Endothelial cell of umbilical vein (primary cell): ENCODE measurements at regions not wholly inside any gene's neighbourhood (a gene's known extent, or its start where the extent isn't known, plus 50 kb on each side); places are given as distances from the start of the nearest gene placed in this dataset.

Experiments
- BruUV-seq: library from RNA; stranded (reverse); fragments of 400-500 nt; replicated peaks from 2 replicates; lab custom pipeline; 2021; lab: Mats Ljungman, UMichigan
- CTCF ChIA-PET: fragments of 300-600, 350-600 bp; sonication (Branson Sonifier 250); formaldehyde crosslinking; loops from one replicate; lab custom pipeline; 2021; ENCODE audit warnings: antibody characterized with exemption, inconsistent platforms; lab: Charles Lee
- POLR2A ChIA-PET: fragments of 300-600, 350-600 bp; sonication (Branson Sonifier 250); formaldehyde crosslinking; loops from one replicate; lab custom pipeline; 2021; ENCODE audit warnings: antibody characterized with exemption, inconsistent platforms; lab: Charles Lee
- DNase-seq: peaks from one replicate; pipeline ENCODE4 v3.0.0-alpha.2; 2011; ENCODE audit warnings: low read depth, low spot score
- FAIRE-seq: peaks from 2 replicates; lab custom pipeline; 2011; peaks lifted over from hg19 to GRCh38; lab: Jason Lieb, UNC
- H2AFZ ChIP-seq: 2 replicates; pipeline ENCODE4 v1.6.0; 2012; ENCODE audit warnings: low read depth, low read length, control low read depth, inconsistent platforms
- H3K27ac ChIP-seq: 2 replicates; pipeline ENCODE4 v1.5.1; 2011; ENCODE audit warnings: low read depth, mild to moderate bottlenecking, control low read depth, low read length, moderate library complexity; ENCODE audit not compliant: insufficient read depth
- H3K27me3 ChIP-seq, 2 experiments: 2 replicates each; pipeline versions ENCODE4 v1.6.0 to v1.6.1; 2011; ENCODE audit warnings: low read length in 2 of 2, mixed read lengths in 1 of 2; ENCODE audit not compliant: control insufficient read depth in 2 of 2, insufficient read depth in 2 of 2
- H3K36me3 ChIP-seq, 2 experiments: 2 replicates in 1 of 2; 3 replicates in 1 of 2; pipeline ENCODE4 v1.5.1; 2011; ENCODE audit warnings: low read length in 2 of 2, mild to moderate bottlenecking in 1 of 2, moderate library complexity in 1 of 2; ENCODE audit not compliant: control insufficient read depth in 2 of 2, insufficient read depth in 2 of 2; ENCODE audit errors: extremely low read depth in 1 of 2
- H3K4me1 ChIP-seq: 3 replicates; pipeline ENCODE4 v1.5.1; 2011; ENCODE audit warnings: mild to moderate bottlenecking, low read length; ENCODE audit not compliant: control insufficient read depth, insufficient read depth; ENCODE audit errors: extremely low read depth
- H3K4me2 ChIP-seq: 2 replicates; pipeline ENCODE4 v1.6.1; 2011; ENCODE audit warnings: low read length, control low read depth, mixed read lengths; ENCODE audit not compliant: insufficient read depth
- H3K4me3 ChIP-seq, 3 experiments: fragments of 200-600 bp in 1 of 3; sonication (generic), shearing (Covaris generic) in 1 of 3; replicated peaks in 1 of 3; 2 replicates each; pipeline ENCODE4 v1.5.1; 2011 to 2016; ENCODE audit warnings: control low read depth in 3 of 3, low read length in 3 of 3, mild to moderate bottlenecking in 2 of 3, inconsistent platforms in 1 of 3, low read depth in 1 of 3, moderate library complexity in 1 of 3; ENCODE audit not compliant: insufficient read depth in 1 of 3
- H3K79me2 ChIP-seq: 2 replicates; pipeline ENCODE4 v1.6.0; 2012; ENCODE audit warnings: low read length, inconsistent platforms; ENCODE audit not compliant: control insufficient read depth, insufficient read depth
- H3K9ac ChIP-seq: replicated peaks from 2 replicates; pipeline ENCODE3; 2011; ENCODE audit warnings: low read length, control low read depth; ENCODE audit not compliant: insufficient read depth; ENCODE audit errors: extremely low read depth
- H3K9me1 ChIP-seq: replicated peaks from 3 replicates; pipeline ENCODE4 v1.6.0; 2011; ENCODE audit warnings: mild to moderate bottlenecking, low read length; ENCODE audit not compliant: control insufficient read depth, insufficient read depth; ENCODE audit errors: extremely low read depth
- H3K9me3 ChIP-seq: replicated peaks from 2 replicates; pipeline ENCODE4 v1.5.1; 2012; ENCODE audit warnings: low read length, inconsistent platforms; ENCODE audit not compliant: control insufficient read depth, insufficient read depth
- H4K20me1 ChIP-seq: replicated peaks from 2 replicates; pipeline ENCODE3; 2011; ENCODE audit warnings: mild to moderate bottlenecking, low read length; ENCODE audit not compliant: control insufficient read depth, insufficient read depth; ENCODE audit errors: extremely low read depth
- CTCF ChIP-seq, 2 donors: IDR thresholded peaks; 1 replicate in 1 of 2; 2 replicates in 1 of 2; pipeline ENCODE4 v1.5.1; 2011; ENCODE audit warnings: low read length in 2 of 2, mild to moderate bottlenecking in 2 of 2, moderate library complexity in 2 of 2, control low read depth in 1 of 2, inconsistent platforms in 1 of 2, low read depth in 1 of 2; ENCODE audit not compliant: insufficient read depth in 1 of 2; ENCODE audit errors: extremely low read depth in 1 of 2
- EZH2 ChIP-seq: IDR thresholded peaks from 2 replicates; pipeline ENCODE4 v1.6.1; 2012; ENCODE audit warnings: borderline replicate concordance, low read depth, mild to moderate bottlenecking, moderate library complexity, low read length, inconsistent platforms; ENCODE audit not compliant: severe bottlenecking
- FOS ChIP-seq: IDR thresholded peaks from 2 replicates; pipeline ENCODE4 v1.6.1; 2011; ENCODE audit warnings: mild to moderate bottlenecking, low read length, moderate library complexity, borderline replicate concordance; ENCODE audit not compliant: insufficient read depth
- GATA2 ChIP-seq: IDR thresholded peaks from 2 replicates; pipeline ENCODE4 v1.7.0; 2011; ENCODE audit warnings: low read depth, mild to moderate bottlenecking, moderate library complexity, mixed read lengths, low read length; ENCODE audit not compliant: insufficient read length, insufficient read depth
- JUN ChIP-seq: IDR thresholded peaks from 2 replicates; pipeline ENCODE4 v1.6.1; 2011; ENCODE audit warnings: borderline replicate concordance, low read depth; ENCODE audit not compliant: insufficient read length, insufficient read depth
- MAX ChIP-seq: IDR thresholded peaks from 2 replicates; pipeline ENCODE4 v1.6.1; 2011; ENCODE audit not compliant: insufficient read depth, insufficient read length
- MYC ChIP-seq: IDR thresholded peaks from one replicate; pipeline ENCODE4 v1.6.1; 2011; ENCODE audit warnings: mild to moderate bottlenecking, low read depth, low read length
- POLR2A ChIP-seq: IDR thresholded peaks from 2 replicates; pipeline ENCODE4 v1.6.1; 2012; ENCODE audit warnings: low read depth, mild to moderate bottlenecking, control low read depth, low read length
- POLR2AphosphoS5 ChIP-seq: IDR thresholded peaks from 2 replicates; pipeline ENCODE4 v1.6.1; 2012; ENCODE audit warnings: low read depth, mild to moderate bottlenecking, control low read depth, low read length, moderate library complexity; ENCODE audit not compliant: insufficient read depth
- dilution Hi-C: fragments of 300-500 bp; cut with MboI; formaldehyde crosslinking; loops from one replicate; pipeline ENCODE4 v1.15.0; 2019; ENCODE audit warnings: low sequenced_read_pairs; ENCODE audit not compliant: extremely low pct_ligation_motif_present
- intact Hi-C: fragments of 100-400 bp; cut with micrococcal nuclease; formaldehyde crosslinking; loops from one replicate; pipeline ENCODE4 v1.10.0; 2022

GRCh38 chr6:139649128-139649527, 274.7 kb upstream of the CITED2 start:
- Histone ChIP-seq H3K9me1 (no peaks in the 10 kb centered on the region), H3K36me3 (no peaks in the 10 kb centered on the region), H3K4me3 (no peak overlapping the region), H4K20me1 (no peaks in the 10 kb centered on the region), H3K27ac (no peak overlapping the region), H3K4me2 (no peak overlapping the region), H3K9ac (no peak overlapping the region), H3K27me3 (no peaks in the 10 kb centered on the region), H3K79me2 (no peaks in the 10 kb centered on the region), H2AFZ (no peak overlapping the region), H3K4me1 (no peaks in the 10 kb centered on the region), H3K9me3 (no peaks in the 10 kb centered on the region)
- DNase-seq = no peak
- intact Hi-C loops = no loop called here
- no peak for TF ChIP-seq EZH2
- TF ChIP-seq JUN = no peak
- TF ChIP-seq GATA2 = no peak
- TF ChIP-seq POLR2A = no peak
- TF ChIP-seq MYC = no peak
- TF ChIP-seq MAX = no peak
- TF ChIP-seq CTCF (IDR thresholded peaks at IDR 0.05; ENCODE audit: extremely low read depth in 1 of 2, insufficient read depth in 1 of 2, low read depth in 1 of 2, low read length in 2 of 2) = no peak
- no peak for TF ChIP-seq FOS
- TF ChIP-seq POLR2AphosphoS5 = no peak
- ChIA-PET POLR2A (no interaction called here), CTCF (interaction anchor here (1.1 kb wide), 1 partner anchor 16 kb away, joined by 3 read pairs; no protein-coding TSS in a partner anchor)
- no TSS peak for BruUV-seq
- dilution Hi-C loops = no loop called here
- FAIRE-seq = no peak
